ENCODE measurements at regions not wholly inside any gene's neighbourhood (a gene's known extent, or its start where the extent isn't known, plus 50 kb on each side); places are given as distances from the start of the nearest gene placed in this dataset.

DNA sequence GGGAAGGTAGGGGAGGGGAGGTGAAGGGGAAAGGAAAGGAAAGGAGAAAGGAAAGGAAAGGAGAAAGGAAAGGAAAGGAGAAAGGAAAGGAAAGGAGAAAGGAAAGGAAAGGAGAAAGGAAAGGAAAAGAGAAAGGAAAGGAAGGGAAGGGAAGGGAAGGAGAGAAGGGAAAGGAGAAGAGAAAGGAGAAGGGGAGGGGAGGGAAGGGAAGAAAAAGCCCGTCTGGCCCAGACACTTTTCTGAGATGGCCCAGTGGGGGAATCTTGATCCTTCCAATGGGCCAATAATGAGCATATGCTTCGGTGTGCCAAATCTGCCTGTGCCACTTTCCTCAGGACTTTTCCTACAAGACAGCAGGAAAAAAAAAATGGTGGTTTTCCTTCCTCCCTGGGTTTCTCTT, 64.5 kb downstream of the CH25H start:
- H4K20me1 ChIP-seq (ENCODE audit: low read length), result no peaks in the 10 kb centered on the region
- DNase-seq (no peak), ATAC-seq (no peak)
- H3K9me2 ChIP-seq (replicated peaks; ENCODE audit: low read length), result no peaks in the 10 kb centered on the region
- H3K27me3 ChIP-seq (ENCODE audit: low read length), result no peaks in the 10 kb centered on the region
- H3K9me3 ChIP-seq (ENCODE audit: low read length), result no peaks in the 10 kb centered on the region
- H3K4me3 ChIP-seq (ENCODE audit: low read length), result no peak overlapping the region
- intact Hi-C loops (cut with micrococcal nuclease), result no loop called here
- no peaks in the 10 kb centered on the region for H3K4me1 ChIP-seq (ENCODE audit: insufficient read depth, low read length)
- TF ChIP-seq EZH2 (IDR thresholded peaks at IDR 0.05; ENCODE audit: low read length, unreplicated experiment) (no peak), EZH2phosphoT487 (IDR thresholded peaks at IDR 0.05; ENCODE audit: borderline replicate concordance, low read length) (no peak)
- TF ChIP-seq, protein P1, sequence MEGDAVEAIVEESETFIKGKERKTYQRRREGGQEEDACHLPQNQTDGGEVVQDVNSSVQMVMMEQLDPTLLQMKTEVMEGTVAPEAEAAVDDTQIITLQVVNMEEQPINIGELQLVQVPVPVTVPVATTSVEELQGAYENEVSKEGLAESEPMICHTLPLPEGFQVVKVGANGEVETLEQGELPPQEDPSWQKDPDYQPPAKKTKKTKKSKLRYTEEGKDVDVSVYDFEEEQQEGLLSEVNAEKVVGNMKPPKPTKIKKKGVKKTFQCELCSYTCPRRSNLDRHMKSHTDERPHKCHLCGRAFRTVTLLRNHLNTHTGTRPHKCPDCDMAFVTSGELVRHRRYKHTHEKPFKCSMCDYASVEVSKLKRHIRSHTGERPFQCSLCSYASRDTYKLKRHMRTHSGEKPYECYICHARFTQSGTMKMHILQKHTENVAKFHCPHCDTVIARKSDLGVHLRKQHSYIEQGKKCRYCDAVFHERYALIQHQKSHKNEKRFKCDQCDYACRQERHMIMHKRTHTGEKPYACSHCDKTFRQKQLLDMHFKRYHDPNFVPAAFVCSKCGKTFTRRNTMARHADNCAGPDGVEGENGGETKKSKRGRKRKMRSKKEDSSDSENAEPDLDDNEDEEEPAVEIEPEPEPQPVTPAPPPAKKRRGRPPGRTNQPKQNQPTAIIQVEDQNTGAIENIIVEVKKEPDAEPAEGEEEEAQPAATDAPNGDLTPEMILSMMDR (conservative IDR thresholded peaks at IDR 0.05; ENCODE audit: low read depth, low read length), result no peak
- no peak overlapping the region for H2AFZ ChIP-seq (ENCODE audit: low read length)
- no peak overlapping the region for H3K4me2 ChIP-seq (ENCODE audit: low read length)
- no peak overlapping the region for H3K9ac ChIP-seq (ENCODE audit: low read length)
- no peaks in the 10 kb centered on the region for H3K79me2 ChIP-seq (ENCODE audit: low read length)
- no peaks in the 10 kb centered on the region for H3K36me3 ChIP-seq (ENCODE audit: low read depth, low read length)
- H3F3A ChIP-seq (ENCODE audit: low read length, unreplicated experiment), result no peaks in the 10 kb centered on the region
- H3K27ac ChIP-seq (ENCODE audit: low read length), result no peak overlapping the region
- no TSS peak for BruUV-seq (replicated peaks)
- ChIA-PET CTCF (no interaction called here), POLR2A (ENCODE audit: unreplicated experiment) (no interaction called here)

- H3K4me1 ChIP-seq (ENCODE audit: insufficient read depth, low read length), result no peaks in the 10 kb centered on the region
- ATAC-seq (no peak), DNase-seq (no peak)
- H3K4me3 ChIP-seq (ENCODE audit: low read length), result no peak overlapping the region
- no peaks in the 10 kb centered on the region for H3K27me3 ChIP-seq (ENCODE audit: low read length)
- no peak overlapping the region for H3K9ac ChIP-seq (ENCODE audit: low read length)
- CTCF ChIA-PET, result no interaction called here
- no peaks in the 10 kb centered on the region for H3F3A ChIP-seq (ENCODE audit: low read length, unreplicated experiment)
- POLR2A ChIA-PET (ENCODE audit: unreplicated experiment), result no interaction called here
- H3K9me3 ChIP-seq (ENCODE audit: low read length), result no peaks in the 10 kb centered on the region
- TF ChIP-seq, protein P1 (conservative IDR thresholded peaks at IDR 0.05; ENCODE audit: low read depth, low read length), result no peak
- no peak for TF ChIP-seq EZH2phosphoT487 (IDR thresholded peaks at IDR 0.05; ENCODE audit: borderline replicate concordance, low read length)
- TF ChIP-seq EZH2 (IDR thresholded peaks at IDR 0.05; ENCODE audit: low read length, unreplicated experiment), result no peak
- no peaks in the 10 kb centered on the region for H3K79me2 ChIP-seq (ENCODE audit: low read length)
- no peak overlapping the region for H3K27ac ChIP-seq (ENCODE audit: low read length)
- H3K4me2 ChIP-seq (ENCODE audit: low read length), result no peak overlapping the region
- H3K9me2 ChIP-seq (replicated peaks; ENCODE audit: low read length), result no peaks in the 10 kb centered on the region
- no peaks in the 10 kb centered on the region for H4K20me1 ChIP-seq (ENCODE audit: low read length)
- H2AFZ ChIP-seq (ENCODE audit: low read length), result no peak overlapping the region
- no peaks in the 10 kb centered on the region for H3K36me3 ChIP-seq (ENCODE audit: low read depth, low read length)
- intact Hi-C loops (cut with micrococcal nuclease), result no loop called here
- no TSS peak for BruUV-seq (replicated peaks)
These were observed 68.2 kb downstream of the CH25H start for GRCh38 chr10:89138755-89139490.

DNA sequence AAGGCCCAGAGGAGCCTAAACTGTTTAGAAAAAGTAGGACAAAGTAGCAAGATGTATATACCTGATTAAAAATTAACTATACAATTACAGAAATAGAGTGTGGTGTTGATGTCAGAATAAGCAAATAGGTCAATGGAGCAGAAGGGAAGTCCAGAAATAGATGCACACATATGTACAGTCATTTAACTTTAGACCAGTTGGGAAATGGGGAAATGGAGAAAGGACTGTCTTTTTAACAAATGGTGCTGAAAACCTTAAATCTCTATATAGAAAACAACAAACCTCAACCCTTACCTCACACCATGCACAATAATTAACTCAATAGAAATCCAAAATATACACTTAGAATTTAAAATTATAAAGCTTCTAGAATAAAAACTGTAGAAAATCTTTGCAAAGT, 72.2 kb downstream of the CH25H start:
- Histone ChIP-seq H2AFZ (ENCODE audit: low read length) (no peak overlapping the region), H3K4me1 (ENCODE audit: insufficient read depth, low read length) (peaks cover 5% of the 10 kb centered on the region), H3K27ac (ENCODE audit: low read length) (no peak overlapping the region), H3F3A (ENCODE audit: low read length, unreplicated experiment) (no peaks in the 10 kb centered on the region), H3K4me2 (ENCODE audit: low read length) (no peak overlapping the region), H3K9me2 (replicated peaks; ENCODE audit: low read length) (no peaks in the 10 kb centered on the region), H3K36me3 (ENCODE audit: low read depth, low read length) (no peaks in the 10 kb centered on the region), H3K27me3 (ENCODE audit: low read length) (no peaks in the 10 kb centered on the region), H3K79me2 (ENCODE audit: low read length) (no peaks in the 10 kb centered on the region), H3K4me3 (ENCODE audit: low read length) (no peak overlapping the region), H3K9ac (ENCODE audit: low read length) (no peak overlapping the region), H4K20me1 (ENCODE audit: low read length) (no peaks in the 10 kb centered on the region), H3K9me3 (ENCODE audit: low read length) (no peaks in the 10 kb centered on the region)
- BruUV-seq (replicated peaks), result no TSS peak
- DNase-seq, result no peak
- CTCF ChIA-PET, result no interaction called here
- intact Hi-C loops (cut with micrococcal nuclease), result no loop called here
- no peak for ATAC-seq
- TF ChIP-seq EZH2 (IDR thresholded peaks at IDR 0.05; ENCODE audit: low read length, unreplicated experiment) (no peak), EZH2phosphoT487 (IDR thresholded peaks at IDR 0.05; ENCODE audit: borderline replicate concordance, low read length) (no peak)
- TF ChIP-seq, protein P1 (conservative IDR thresholded peaks at IDR 0.05; ENCODE audit: low read depth, low read length), result no peak
- POLR2A ChIA-PET (ENCODE audit: unreplicated experiment), result no interaction called here
